Caco-2 (cell line): ENCODE measurements at regions not wholly inside any gene's neighbourhood (a gene's known extent, or its start where the extent isn't known, plus 50 kb on each side); places are given as distances from the start of the nearest gene placed in this dataset.

Experiments
- BruUV-seq: library from RNA; stranded (reverse); fragments of 400-500 nt; replicated peaks from 2 replicates; lab custom pipeline; 2021; lab: Mats Ljungman, UMichigan
- CTCF ChIA-PET: fragments of 300-600 bp; sonication (Branson Sonifier 250); formaldehyde crosslinking; loops from one replicate; lab custom pipeline; 2022; ENCODE audit warnings: antibody characterized with exemption; lab: Charles Lee
- POLR2A ChIA-PET: fragments of 300-600 bp; sonication (Branson Sonifier 250); formaldehyde crosslinking; loops from one replicate; lab custom pipeline; 2022; ENCODE audit warnings: antibody characterized with exemption; lab: Charles Lee
- DNase-seq, 2 experiments: peaks; one replicate each; pipeline versions ENCODE4 v3.0.0 to v3.0.0-alpha.2; 2020 to 2022
- H3K27me3 ChIP-seq: replicated peaks from 2 replicates; pipeline ENCODE4 v1.6.0; 2011; ENCODE audit warnings: low read length; ENCODE audit not compliant: control insufficient read depth, insufficient read depth
- H3K36me3 ChIP-seq: 2 replicates; pipeline ENCODE4 v1.5.1; 2011; ENCODE audit warnings: low read length; ENCODE audit not compliant: control insufficient read depth, insufficient read depth
- H3K4me1 ChIP-seq: fragments of 250-450 bp; sonication (Bioruptor Pico); 2 replicates; pipeline ENCODE4 v1.5.1; 2020; ENCODE audit warnings: mild to moderate bottlenecking
- H3K4me3 ChIP-seq: 2 replicates; pipeline ENCODE4 v1.5.1; 2011; ENCODE audit warnings: low read depth, mild to moderate bottlenecking, control low read depth, low read length
- H3K9me3 ChIP-seq: fragments of 250-450 bp; sonication (Bioruptor Pico); 2 replicates; pipeline ENCODE4 v1.5.1; 2020; ENCODE audit warnings: mild to moderate bottlenecking, moderate library complexity
- H3K27ac Mint-ChIP-seq: one replicate; pipeline ENCODE4 v1.8.0; 2022; ENCODE audit warnings: mixed read lengths; ENCODE audit not compliant: unreplicated experiment
- H3K27me3 Mint-ChIP-seq: one replicate; pipeline ENCODE4 v1.8.0; 2022; ENCODE audit warnings: mixed read lengths; ENCODE audit not compliant: insufficient read depth, unreplicated experiment
- H3K36me3 Mint-ChIP-seq: one replicate; pipeline ENCODE4 v1.8.0; 2022; ENCODE audit warnings: mild to moderate bottlenecking, mixed read lengths; ENCODE audit not compliant: insufficient read depth, unreplicated experiment
- H3K4me1 Mint-ChIP-seq: one replicate; pipeline ENCODE4 v1.8.0; 2022; ENCODE audit warnings: low read depth, mixed read lengths; ENCODE audit not compliant: unreplicated experiment
- H3K4me3 Mint-ChIP-seq: one replicate; pipeline ENCODE4 v1.8.0; 2022; ENCODE audit warnings: mild to moderate bottlenecking, moderate library complexity, mixed read lengths; ENCODE audit not compliant: unreplicated experiment
- H3K9me3 Mint-ChIP-seq: one replicate; pipeline ENCODE4 v1.8.0; 2022; ENCODE audit warnings: mixed read lengths; ENCODE audit not compliant: unreplicated experiment
- intact Hi-C: fragments of 100-400 bp; cut with micrococcal nuclease; formaldehyde crosslinking; loops from one replicate; pipeline ENCODE4 v1.10.0; 2022; ENCODE audit not compliant: unreplicated experiment
- TF ChIP-seq, protein P1 (sequence below), 2 experiments: fragments of 200-600 bp in 1 of 2; IDR thresholded peaks; 1 replicate in 1 of 2; 2 replicates in 1 of 2; pipeline versions ENCODE4 v1.5.1 to v1.8.0; 2011 to 2022; ENCODE audit warnings: antibody characterized with exemption in 1 of 2, control low read depth in 1 of 2, inconsistent platforms in 1 of 2, low read depth in 1 of 2, low read length in 1 of 2, mild to moderate bottlenecking in 1 of 2, moderate library complexity in 1 of 2; ENCODE audit not compliant: insufficient read depth in 1 of 2, severe bottlenecking in 1 of 2, unreplicated experiment in 1 of 2

GRCh38 chr20:40109136-40109535, 579.9 kb downstream of the MAFB start:
- POLR2A ChIA-PET = no interaction called here
- H3K27me3 ChIP-seq = peaks cover 2% of the 10 kb centered on the region; the same call in 1 of the 2 replicates
- no peak overlapping the region for H3K27ac Mint-ChIP-seq
- no TSS peak for BruUV-seq
- H3K4me1 ChIP-seq = no peaks in the 10 kb centered on the region
- no peaks in the 10 kb centered on the region for H3K9me3 Mint-ChIP-seq
- DNase-seq = no peak
- no peak overlapping the region for H3K4me3 Mint-ChIP-seq
- H3K36me3 ChIP-seq = no peaks in the 10 kb centered on the region
- H3K36me3 Mint-ChIP-seq = no peaks in the 10 kb centered on the region
- CTCF ChIA-PET = no interaction called here
- peaks cover 25% of the 10 kb centered on the region for H3K27me3 Mint-ChIP-seq
- H3K4me1 Mint-ChIP-seq = no peaks in the 10 kb centered on the region
- H3K4me3 ChIP-seq = no peak overlapping the region
- no peaks in the 10 kb centered on the region for H3K9me3 ChIP-seq
- intact Hi-C loops = no loop called here
- TF ChIP-seq, protein P1, sequence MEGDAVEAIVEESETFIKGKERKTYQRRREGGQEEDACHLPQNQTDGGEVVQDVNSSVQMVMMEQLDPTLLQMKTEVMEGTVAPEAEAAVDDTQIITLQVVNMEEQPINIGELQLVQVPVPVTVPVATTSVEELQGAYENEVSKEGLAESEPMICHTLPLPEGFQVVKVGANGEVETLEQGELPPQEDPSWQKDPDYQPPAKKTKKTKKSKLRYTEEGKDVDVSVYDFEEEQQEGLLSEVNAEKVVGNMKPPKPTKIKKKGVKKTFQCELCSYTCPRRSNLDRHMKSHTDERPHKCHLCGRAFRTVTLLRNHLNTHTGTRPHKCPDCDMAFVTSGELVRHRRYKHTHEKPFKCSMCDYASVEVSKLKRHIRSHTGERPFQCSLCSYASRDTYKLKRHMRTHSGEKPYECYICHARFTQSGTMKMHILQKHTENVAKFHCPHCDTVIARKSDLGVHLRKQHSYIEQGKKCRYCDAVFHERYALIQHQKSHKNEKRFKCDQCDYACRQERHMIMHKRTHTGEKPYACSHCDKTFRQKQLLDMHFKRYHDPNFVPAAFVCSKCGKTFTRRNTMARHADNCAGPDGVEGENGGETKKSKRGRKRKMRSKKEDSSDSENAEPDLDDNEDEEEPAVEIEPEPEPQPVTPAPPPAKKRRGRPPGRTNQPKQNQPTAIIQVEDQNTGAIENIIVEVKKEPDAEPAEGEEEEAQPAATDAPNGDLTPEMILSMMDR (IDR thresholded peaks at IDR 0.05; ENCODE audit: insufficient read depth in 1 of 2, low read depth in 1 of 2, low read length in 1 of 2, severe bottlenecking in 1 of 2, unreplicated experiment in 1 of 2) = no peak

GRCh38 chr20:40108321-40108720, 580.7 kb downstream of the MAFB start:
- H3K4me3 ChIP-seq = no peak overlapping the region
- DNase-seq = no peak
- H3K27ac Mint-ChIP-seq = no peak overlapping the region
- no peaks in the 10 kb centered on the region for H3K4me1 ChIP-seq
- ChIA-PET CTCF (no interaction called here), POLR2A (no interaction called here)
- H3K4me1 Mint-ChIP-seq = no peaks in the 10 kb centered on the region
- no peaks in the 10 kb centered on the region for H3K36me3 Mint-ChIP-seq
- no peak overlapping the region for H3K4me3 Mint-ChIP-seq
- intact Hi-C loops = no loop called here
- H3K27me3 Mint-ChIP-seq = peaks cover 23% of the 10 kb centered on the region
- H3K36me3 ChIP-seq = no peaks in the 10 kb centered on the region
- H3K27me3 ChIP-seq = peaks cover 2% of the 10 kb centered on the region; the same call in 1 of the 2 replicates
- no TSS peak for BruUV-seq
- H3K9me3 Mint-ChIP-seq = no peaks in the 10 kb centered on the region
- no peaks in the 10 kb centered on the region for H3K9me3 ChIP-seq
- TF ChIP-seq, protein P1 (IDR thresholded peaks at IDR 0.05; ENCODE audit: insufficient read depth in 1 of 2, low read depth in 1 of 2, low read length in 1 of 2, severe bottlenecking in 1 of 2, unreplicated experiment in 1 of 2) = no peak

DNA sequence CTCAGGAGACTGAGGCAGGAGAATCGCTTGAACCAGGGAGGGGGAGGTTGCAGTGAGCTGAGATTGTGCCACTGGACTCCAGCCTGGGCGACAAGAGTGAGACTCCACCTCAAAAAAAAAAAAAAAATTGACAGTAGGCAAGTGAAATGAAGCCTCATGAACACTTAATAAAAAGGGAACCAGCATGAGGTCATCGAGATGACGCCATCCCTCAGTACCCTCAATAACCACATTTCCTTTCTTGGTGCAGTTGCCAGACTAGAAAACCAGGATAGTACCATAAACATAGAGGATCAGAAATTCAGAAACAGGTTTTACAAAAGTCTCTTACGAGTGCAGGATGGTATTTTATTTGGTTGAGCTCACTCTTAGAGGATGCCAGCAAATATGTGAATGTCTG, 584.1 kb downstream of the MAFB start:
- TF ChIP-seq, protein P1 (IDR thresholded peaks at IDR 0.05; ENCODE audit: insufficient read depth in 1 of 2, low read depth in 1 of 2, low read length in 1 of 2, severe bottlenecking in 1 of 2, unreplicated experiment in 1 of 2) = no peak
- H3K36me3 ChIP-seq = no peaks in the 10 kb centered on the region
- ChIA-PET POLR2A (no interaction called here), CTCF (no interaction called here)
- intact Hi-C loops = no loop called here
- Mint-ChIP-seq H3K9me3 (no peaks in the 10 kb centered on the region), H3K36me3 (no peaks in the 10 kb centered on the region), H3K27me3 (peaks cover 18% of the 10 kb centered on the region), H3K4me3 (no peak overlapping the region), H3K27ac (no peak overlapping the region), H3K4me1 (no peaks in the 10 kb centered on the region)
- no TSS peak for BruUV-seq
- no peaks in the 10 kb centered on the region for H3K4me1 ChIP-seq
- no peak overlapping the region for H3K4me3 ChIP-seq
- no peaks in the 10 kb centered on the region for H3K27me3 ChIP-seq
- no peak for DNase-seq
- no peaks in the 10 kb centered on the region for H3K9me3 ChIP-seq
